IPS DF 19.7 (cell line): ENCODE measurements at regions not wholly inside any gene's neighbourhood (a gene's known extent, or its start where the extent isn't known, plus 50 kb on each side); places are given as distances from the start of the nearest gene placed in this dataset.
"Not testable (repeated sequence)": the region's sequence is repeated elsewhere in the genome, so short reads cannot be mapped to it uniquely, and the experiment has no call there.

Experiments used
- DNase-seq: peaks from one replicate; pipeline ENCODE4 v3.0.0-alpha.2; 2013; ENCODE audit warnings: low read depth, low spot score

GRCh38 chr11:71182791-71183677, 69.3 kb downstream of the SHANK2 start:
- DNase-seq: no peak

- DNase-seq: no peak
Observed at GRCh38 chr11:71181566-71181965, 70.8 kb downstream of the SHANK2 start.

GRCh38 chr11:71180694-71181470, 71.5 kb downstream of the SHANK2 start:
- DNase-seq: no peak

- DNase-seq: no peak
Observed at GRCh38 chr11:71179877-71180605, 72.3 kb downstream of the SHANK2 start.

GRCh38 chr11:71178076-71178475, 74.3 kb downstream of the SHANK2 start:
- DNase-seq: no peak

GRCh38 chr11:71176812-71177211, 75.6 kb downstream of the SHANK2 start:
- DNase-seq: no peak

- no peak for DNase-seq
Observed at GRCh38 chr11:71173709-71174108, 78.7 kb downstream of the SHANK2 start.

- DNase-seq: no peak
Observed at GRCh38 chr11:71172680-71173079, 79.7 kb downstream of the SHANK2 start.

GRCh38 chr11:71171576-71171975, 80.8 kb downstream of the SHANK2 start:
- DNase-seq: no peak

GRCh38 chr11:71170624-71171423, 81.6 kb downstream of the SHANK2 start:
- DNase-seq: no peak

- DNase-seq: no peak
Observed at GRCh38 chr11:71169313-71169712, 83.1 kb downstream of the SHANK2 start.

- DNase-seq: not testable (repeated sequence)
Observed at GRCh38 chr11:71167814-71168213, 84.6 kb downstream of the SHANK2 start.

GRCh38 chr11:71165771-71166170, 86.6 kb downstream of the SHANK2 start:
- DNase-seq: no peak

- no peak for DNase-seq
Observed at GRCh38 chr11:71164621-71165020, 87.8 kb downstream of the SHANK2 start.

- DNase-seq: no peak
Observed at GRCh38 chr11:71164186-71164585, 88.2 kb downstream of the SHANK2 start.

GRCh38 chr11:71163371-71163770, 89.0 kb downstream of the SHANK2 start:
- no peak for DNase-seq

GRCh38 chr11:71158936-71159335, 93.4 kb downstream of the SHANK2 start:
- DNase-seq: no peak

GRCh38 chr11:71157676-71158075, 94.7 kb downstream of the SHANK2 start:
- not testable (repeated sequence) for DNase-seq

- DNase-seq: no peak
Observed at GRCh38 chr11:71156301-71156700, 96.1 kb downstream of the SHANK2 start.

- no peak for DNase-seq
Observed at GRCh38 chr11:71155846-71156245, 96.5 kb downstream of the SHANK2 start.

GRCh38 chr11:71154261-71154805, 98.0 kb downstream of the SHANK2 start:
- no peak for DNase-seq
